WTC11 (cell line): ENCODE measurements at regions not wholly inside any gene's neighbourhood (a gene's known extent, or its start where the extent isn't known, plus 50 kb on each side); places are given as distances from the start of the nearest gene placed in this dataset.
A peak's percentile ranks its signal among the peaks of the same experiment; 100 is the strongest.

ENCODE experiments used
- ATAC-seq: fragments of 200-7000 bp; cut with Tn5 transposase; 2 replicates; pipeline ENCODE4 v1.10.0; 2021; ENCODE audit warnings: mild to moderate bottlenecking, moderate library complexity
- CTCF ChIA-PET: fragments of 300-600 bp; sonication (Branson Sonifier 250); formaldehyde crosslinking; loops from one replicate; lab custom pipeline; 2021; ENCODE audit warnings: antibody characterized with exemption; lab: Charles Lee
- POLR2A ChIA-PET: fragments of 350-600 bp; sonication (Branson Sonifier 250); formaldehyde crosslinking; loops from one replicate; lab custom pipeline; 2021; ENCODE audit warnings: antibody characterized with exemption; lab: Charles Lee
- DNase-seq: peaks from one replicate; pipeline ENCODE4 v3.0.0; 2021; ENCODE audit warnings: low spot score
- H3K27ac Mint-ChIP-seq: 2 replicates; pipeline ENCODE4 v1.8.0; 2021; ENCODE audit warnings: mixed read lengths
- H3K27me3 Mint-ChIP-seq: 2 replicates; pipeline ENCODE4 v1.8.0; 2021; ENCODE audit warnings: low read depth, mild to moderate bottlenecking, moderate library complexity, mixed read lengths
- H3K36me3 Mint-ChIP-seq: 2 replicates; pipeline ENCODE4 v1.8.0; 2021; ENCODE audit warnings: mixed read lengths
- H3K4me1 Mint-ChIP-seq: 2 replicates; pipeline ENCODE4 v1.8.0; 2022; ENCODE audit warnings: mixed read lengths
- H3K4me3 Mint-ChIP-seq: 2 replicates; pipeline ENCODE4 v1.8.0; 2021; ENCODE audit warnings: mild to moderate bottlenecking, moderate library complexity, mixed read lengths
- H3K9me3 Mint-ChIP-seq: 2 replicates; pipeline ENCODE4 v1.8.0; 2021; ENCODE audit warnings: mixed read lengths
- AR ChIP-seq: fragments of 250-450 bp; sonication (Bioruptor Pico); IDR thresholded peaks from 2 replicates; pipeline ENCODE4 v1.9.0; 2021; ENCODE audit warnings: mild to moderate bottlenecking
- ARID4B ChIP-seq: sonication (generic); formaldehyde crosslinking; IDR thresholded peaks from 2 replicates; pipeline ENCODE4 v1.8.0; 2023; ENCODE audit warnings: missing genetic modification reagents, mild to moderate bottlenecking, borderline replicate concordance
- E2F5 ChIP-seq: sonication (generic); formaldehyde crosslinking; IDR thresholded peaks from 2 replicates; pipeline ENCODE4 v1.8.1; 2022; ENCODE audit warnings: mild to moderate bottlenecking, moderate library complexity, missing genetic modification reagents
- FOXK1 ChIP-seq: sonication (generic); formaldehyde crosslinking; IDR thresholded peaks from 2 replicates; pipeline ENCODE4 v1.8.0; 2022; ENCODE audit warnings: mild to moderate bottlenecking, moderate library complexity, missing genetic modification reagents
- FOXP1 ChIP-seq: sonication (generic); formaldehyde crosslinking; IDR thresholded peaks from 2 replicates; pipeline ENCODE4 v1.8.0; 2022; ENCODE audit warnings: missing genetic modification reagents, mild to moderate bottlenecking, moderate library complexity, borderline replicate concordance
- GRHL2 ChIP-seq: fragments of 250-450 bp; sonication (Bioruptor Pico); IDR thresholded peaks from 2 replicates; pipeline ENCODE4 v1.8.0; 2022; ENCODE audit warnings: mild to moderate bottlenecking, moderate library complexity; ENCODE audit not compliant: insufficient replicate concordance, severe bottlenecking
- KAT7 ChIP-seq: sonication (generic); formaldehyde crosslinking; IDR thresholded peaks from 2 replicates; pipeline ENCODE4 v1.8.1; 2023; ENCODE audit warnings: missing genetic modification reagents, mild to moderate bottlenecking, borderline replicate concordance
- MAX ChIP-seq: sonication (generic); formaldehyde crosslinking; IDR thresholded peaks from 2 replicates; pipeline ENCODE4 v1.8.0; 2022; ENCODE audit warnings: mild to moderate bottlenecking, missing genetic modification reagents
- MLX ChIP-seq: sonication (generic); formaldehyde crosslinking; IDR thresholded peaks from 2 replicates; pipeline ENCODE4 v1.8.1; 2023; ENCODE audit warnings: mild to moderate bottlenecking, missing genetic modification reagents, moderate library complexity
- NR1H2 ChIP-seq: sonication (generic); formaldehyde crosslinking; IDR thresholded peaks from 2 replicates; pipeline ENCODE4 v1.9.0; 2021; ENCODE audit warnings: mild to moderate bottlenecking, moderate library complexity, missing genetic modification reagents
- RELA ChIP-seq: sonication (generic); formaldehyde crosslinking; IDR thresholded peaks from 2 replicates; pipeline ENCODE4 v1.8.1; 2022; ENCODE audit warnings: missing genetic modification reagents, mild to moderate bottlenecking, borderline replicate concordance
- SP1 ChIP-seq: sonication (generic); formaldehyde crosslinking; conservative IDR thresholded peaks from 2 replicates; pipeline ENCODE4 v1.8.1; 2022; ENCODE audit warnings: missing genetic modification reagents
- TP53 ChIP-seq: sonication (generic); formaldehyde crosslinking; IDR thresholded peaks from 2 replicates; pipeline ENCODE4 v1.8.1; 2023; ENCODE audit warnings: mild to moderate bottlenecking, missing genetic modification reagents
- USF1 ChIP-seq: sonication (generic); formaldehyde crosslinking; IDR thresholded peaks from 2 replicates; pipeline ENCODE4 v1.8.0; 2022; ENCODE audit warnings: mild to moderate bottlenecking, missing genetic modification reagents
- ZBTB21 ChIP-seq: sonication (generic); formaldehyde crosslinking; IDR thresholded peaks from 2 replicates; pipeline ENCODE4 v1.8.1; 2023; ENCODE audit warnings: mild to moderate bottlenecking, missing genetic modification reagents, borderline replicate concordance
- ZMAT4 ChIP-seq: fragments of 250-450 bp; sonication (Bioruptor Pico); IDR thresholded peaks from 2 replicates; pipeline ENCODE4 v1.9.0; 2021; ENCODE audit warnings: mild to moderate bottlenecking
- ZNF416 ChIP-seq: fragments of 250-450 bp; sonication (Bioruptor Pico); IDR thresholded peaks from 2 replicates; pipeline ENCODE4 v1.9.0; 2021; ENCODE audit warnings: mild to moderate bottlenecking, inconsistent platforms
- ZNF423 ChIP-seq: fragments of 250-450 bp; sonication (Bioruptor Pico); IDR thresholded peaks from 2 replicates; pipeline ENCODE4 v2.1.2; 2022; ENCODE audit warnings: mild to moderate bottlenecking, moderate library complexity
- ZSCAN18 ChIP-seq: fragments of 250-450 bp; sonication (Bioruptor Pico); IDR thresholded peaks from 2 replicates; pipeline ENCODE4 v2.1.2; 2022; ENCODE audit warnings: mild to moderate bottlenecking, moderate library complexity

GRCh38 chr1:78234496-78234895 is 188.7 kb downstream of the GIPC2 start (continued):
- TF ChIP-seq E2F5 (CRISPR knock-in tag) (no peak), SP1 (CRISPR knock-in tag) (no peak), FOXP1 (CRISPR knock-in tag) (no peak), ZBTB21 (no peak)

GRCh38 chr1:78236716-78237115 is 190.9 kb downstream of the GIPC2 start:
- Mint-ChIP-seq H3K4me1 (peaks cover 15% of the 10 kb centered on the region), H3K4me3 (no peak overlapping the region), H3K36me3 (peaks cover 3% of the 10 kb centered on the region; the same call in 1 of the 2 replicates)
- no peak for TF ChIP-seq MLX
- TF ChIP-seq MAX: no peak
- no peak for TF ChIP-seq AR (CRISPR knock-in tag)
- no peak for TF ChIP-seq ZNF416 (CRISPR knock-in tag)
- TF ChIP-seq ARID4B: no peak
- no peak for TF ChIP-seq E2F5 (CRISPR knock-in tag)
- no peak for TF ChIP-seq FOXK1
- TF ChIP-seq, all 79 proteins: peak for 0
- Mint-ChIP-seq H3K27me3 (peaks cover 99% of the 10 kb centered on the region), H3K9me3 (peaks cover 10% of the 10 kb centered on the region), H3K27ac (no peak overlapping the region)
- CTCF ChIA-PET: no interaction called here
- POLR2A ChIA-PET: no interaction called here
- DNase-seq: no peak
- no peak for ATAC-seq

- TF ChIP-seq GRHL2 (no peak), ZNF423 (CRISPR knock-in tag) (peak; percentile 86), USF1 (CRISPR knock-in tag) (no peak), NR1H2 (CRISPR knock-in tag) (no peak), RELA (CRISPR knock-in tag) (no peak), TP53 (no peak), KAT7 (CRISPR knock-in tag) (no peak), SP1 (CRISPR knock-in tag) (no peak), ZMAT4 (CRISPR knock-in tag) (0 out of 2 replicates have a peak, but pooled peaks have one; percentile 6), ZSCAN18 (CRISPR knock-in tag) (no peak)
- Mint-ChIP-seq H3K4me1 (peaks cover 15% of the 10 kb centered on the region), H3K27ac (no peak overlapping the region), H3K27me3 (peaks cover 100% of the 10 kb centered on the region), H3K4me3 (no peak overlapping the region), H3K36me3 (peaks cover 3% of the 10 kb centered on the region; the same call in 1 of the 2 replicates), H3K9me3 (peaks cover 10% of the 10 kb centered on the region)
- ChIA-PET CTCF (interaction anchor here (0.7 to 0.9 kb wide), 3 partner anchors 23 to 1188 kb away, joined by 3 to 4 read pairs (median 3); no protein-coding TSS in a partner anchor), POLR2A (no interaction called here)
- DNase-seq (no peak), ATAC-seq (peak; percentile 94)
Observed at GRCh38 chr1:78237364-78237916, 191.7 kb downstream of the GIPC2 start.
